CD4-positive, alpha-beta T cell (primary cell): ENCODE measurements at regions not wholly inside any gene's neighbourhood (a gene's known extent, or its start where the extent isn't known, plus 50 kb on each side); places are given as distances from the start of the nearest gene placed in this dataset.

Experiments
- ATAC-seq: fragments of 200-7000 bp; cut with Tn5 transposase; one replicate; pipeline ENCODE4 v1.10.0; 2022; ENCODE audit warnings: mild to moderate bottlenecking; ENCODE audit not compliant: poor library complexity
- CTCF ChIA-PET: fragments of 350-600 bp; sonication (Branson Sonifier 250); formaldehyde crosslinking; loops from one replicate; lab custom pipeline; 2021; ENCODE audit warnings: antibody characterized with exemption, inconsistent platforms; lab: Charles Lee
- POLR2A ChIA-PET: fragments of 350-600 bp; sonication (Branson Sonifier 250); formaldehyde crosslinking; loops from one replicate; lab custom pipeline; 2021; ENCODE audit warnings: antibody characterized with exemption, inconsistent platforms; lab: Charles Lee
- DNase-seq, 14 experiments: peaks; one replicate each; pipeline ENCODE4 v3.0.0-alpha.2; 2013 to 2020; ENCODE audit warnings: mixed read lengths in 2 of 14
- H3K27ac ChIP-seq, 2 donors: one replicate each; pipeline versions ENCODE4 v1.5.1 to v1.7.0; 2013; ENCODE audit warnings: low read length in 2 of 2, low read depth in 1 of 2, mild to moderate bottlenecking in 1 of 2
- H3K27me3 ChIP-seq, 2 experiments: 1 replicate in 1 of 2; 2 replicates in 1 of 2; pipeline versions ENCODE4 v1.6.1 to v1.7.0; 2013; ENCODE audit warnings: low read length in 2 of 2, control low read depth in 1 of 2, mild to moderate bottlenecking in 1 of 2, moderate library complexity in 1 of 2; ENCODE audit not compliant: insufficient read depth in 2 of 2, control insufficient read depth in 1 of 2
- H3K36me3 ChIP-seq: one replicate; pipeline ENCODE4 v1.6.1; 2013; ENCODE audit warnings: low read length, control low read depth; ENCODE audit not compliant: insufficient read depth
- H3K4me1 ChIP-seq: one replicate; pipeline ENCODE4 v1.6.1; 2013; ENCODE audit warnings: low read length, control low read depth; ENCODE audit not compliant: insufficient read depth
- H3K4me3 ChIP-seq: one replicate; pipeline ENCODE4 v1.5.1; 2013; ENCODE audit warnings: mild to moderate bottlenecking, low read length, moderate library complexity
- H3K9me3 ChIP-seq, 2 experiments: 1 replicate in 1 of 2; 2 replicates in 1 of 2; pipeline versions ENCODE4 v1.6.1 to v1.7.0; 2013; ENCODE audit warnings: low read length in 2 of 2, mild to moderate bottlenecking in 2 of 2, control low read depth in 1 of 2, moderate library complexity in 1 of 2; ENCODE audit not compliant: control insufficient read depth in 1 of 2, insufficient read depth in 1 of 2
- H3K27ac Mint-ChIP-seq: one replicate; pipeline ENCODE4 v1.8.0; 2020; ENCODE audit warnings: mixed read lengths
- H3K27me3 Mint-ChIP-seq: one replicate; pipeline ENCODE4 v1.8.0; 2021; ENCODE audit warnings: mixed read lengths
- H3K36me3 Mint-ChIP-seq: one replicate; pipeline ENCODE4 v1.8.0; 2021; ENCODE audit warnings: low read depth, mixed read lengths
- H3K4me1 Mint-ChIP-seq: one replicate; pipeline ENCODE4 v1.8.0; 2021; ENCODE audit warnings: low read depth, mixed read lengths
- H3K4me3 Mint-ChIP-seq: one replicate; pipeline ENCODE4 v1.8.0; 2020; ENCODE audit warnings: mild to moderate bottlenecking, mixed read lengths
- H3K9me3 Mint-ChIP-seq: one replicate; pipeline ENCODE4 v1.8.0; 2020; ENCODE audit warnings: mixed read lengths
- intact Hi-C, 2 experiments: fragments of 100-400 bp; cut with DNase I in 1 of 2; cut with micrococcal nuclease in 1 of 2; formaldehyde crosslinking; loops; one replicate each; pipeline versions ENCODE4 v1.15.1 to v1.9.0; 2023 to 2025; cut with DNase I, micrococcal nuclease
- TF ChIP-seq, protein P1 (sequence below): fragments of 200-600 bp; IDR thresholded peaks from one replicate; pipeline ENCODE4 v1.8.0; 2022; ENCODE audit warnings: antibody characterized with exemption, mild to moderate bottlenecking

DNA sequence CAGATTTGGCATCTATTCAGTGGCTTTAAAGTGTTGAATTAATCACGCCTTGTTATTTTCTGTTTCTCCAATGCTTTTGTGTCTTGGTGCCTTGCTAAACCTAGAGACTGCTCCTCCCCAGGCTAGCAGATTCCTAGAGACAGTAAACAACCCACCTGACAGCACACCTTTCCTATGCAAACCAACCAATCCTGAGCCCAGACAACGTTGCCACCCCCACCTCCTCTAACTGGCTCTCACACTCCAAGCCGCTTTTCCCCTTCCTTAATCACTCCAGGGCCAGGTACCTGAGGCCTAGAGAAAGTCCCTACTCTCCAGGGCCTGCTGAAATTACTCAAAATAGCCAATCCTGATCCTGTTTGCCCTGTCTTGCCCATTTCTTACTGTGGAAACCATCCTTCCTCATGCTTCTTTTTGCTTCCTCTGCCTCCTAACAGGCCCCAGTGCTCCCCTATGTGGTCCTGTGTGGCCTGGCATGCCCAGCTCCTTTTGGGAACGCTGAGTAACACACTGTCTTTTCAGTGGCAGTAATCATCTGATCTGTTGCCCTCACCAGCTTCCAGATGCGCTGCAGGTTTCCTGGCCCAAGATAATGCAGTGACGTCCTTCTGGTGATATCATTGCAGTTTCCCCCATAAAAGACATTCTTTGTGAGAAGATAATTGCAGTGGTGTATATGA lies 53.4 kb downstream of the GAS1 start:
- no peak overlapping the region for H3K4me3 Mint-ChIP-seq
- no peak for DNase-seq
- Histone ChIP-seq H3K4me3 (no peak overlapping the region), H3K27me3 (no peaks in the 10 kb centered on the region), H3K9me3 (no peaks in the 10 kb centered on the region), H3K27ac (no peak overlapping the region), H3K36me3 (no peaks in the 10 kb centered on the region), H3K4me1 (no peaks in the 10 kb centered on the region)
- H3K27me3 Mint-ChIP-seq, result peaks cover 11% of the 10 kb centered on the region
- H3K9me3 Mint-ChIP-seq, result no peaks in the 10 kb centered on the region
- H3K4me1 Mint-ChIP-seq, result no peaks in the 10 kb centered on the region
- POLR2A ChIA-PET, result no interaction called here
- intact Hi-C loops, result no loop called here
- TF ChIP-seq, protein P1, sequence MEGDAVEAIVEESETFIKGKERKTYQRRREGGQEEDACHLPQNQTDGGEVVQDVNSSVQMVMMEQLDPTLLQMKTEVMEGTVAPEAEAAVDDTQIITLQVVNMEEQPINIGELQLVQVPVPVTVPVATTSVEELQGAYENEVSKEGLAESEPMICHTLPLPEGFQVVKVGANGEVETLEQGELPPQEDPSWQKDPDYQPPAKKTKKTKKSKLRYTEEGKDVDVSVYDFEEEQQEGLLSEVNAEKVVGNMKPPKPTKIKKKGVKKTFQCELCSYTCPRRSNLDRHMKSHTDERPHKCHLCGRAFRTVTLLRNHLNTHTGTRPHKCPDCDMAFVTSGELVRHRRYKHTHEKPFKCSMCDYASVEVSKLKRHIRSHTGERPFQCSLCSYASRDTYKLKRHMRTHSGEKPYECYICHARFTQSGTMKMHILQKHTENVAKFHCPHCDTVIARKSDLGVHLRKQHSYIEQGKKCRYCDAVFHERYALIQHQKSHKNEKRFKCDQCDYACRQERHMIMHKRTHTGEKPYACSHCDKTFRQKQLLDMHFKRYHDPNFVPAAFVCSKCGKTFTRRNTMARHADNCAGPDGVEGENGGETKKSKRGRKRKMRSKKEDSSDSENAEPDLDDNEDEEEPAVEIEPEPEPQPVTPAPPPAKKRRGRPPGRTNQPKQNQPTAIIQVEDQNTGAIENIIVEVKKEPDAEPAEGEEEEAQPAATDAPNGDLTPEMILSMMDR, result no peak
- CTCF ChIA-PET, result no interaction called here
- no peak for ATAC-seq
- no peak overlapping the region for H3K27ac Mint-ChIP-seq
- no peaks in the 10 kb centered on the region for H3K36me3 Mint-ChIP-seq

DNA sequence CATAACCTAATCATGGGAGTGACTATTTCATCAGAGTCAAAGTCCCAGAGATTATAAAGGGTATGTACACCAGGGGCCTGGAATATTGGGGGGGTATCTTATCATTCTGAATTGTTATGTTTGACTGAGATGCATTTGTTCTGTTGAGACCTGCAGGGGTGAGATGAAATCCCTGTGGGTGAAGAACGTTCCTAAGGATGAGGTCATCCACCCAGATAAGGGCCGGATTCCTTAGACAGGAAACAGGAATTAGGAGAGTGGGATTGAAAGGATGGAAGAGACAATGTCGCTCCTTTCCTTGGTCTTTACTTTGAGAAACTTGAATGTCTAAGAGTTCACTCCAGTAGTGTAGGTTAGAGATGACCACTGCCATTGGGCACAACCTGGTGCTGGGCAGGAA lies 54.7 kb downstream of the GAS1 start:
- H3K27me3 Mint-ChIP-seq, result peaks cover 17% of the 10 kb centered on the region
- no peaks in the 10 kb centered on the region for H3K27me3 ChIP-seq
- ATAC-seq (no peak), DNase-seq (no peak)
- no peak overlapping the region for H3K27ac ChIP-seq
- CTCF ChIA-PET, result no interaction called here
- no peaks in the 10 kb centered on the region for H3K36me3 ChIP-seq
- no peaks in the 10 kb centered on the region for H3K4me1 ChIP-seq
- H3K4me3 Mint-ChIP-seq, result no peak overlapping the region
- TF ChIP-seq, protein P1, result no peak
- intact Hi-C loops, result no loop called here
- no peak overlapping the region for H3K4me3 ChIP-seq
- H3K27ac Mint-ChIP-seq, result no peak overlapping the region
- H3K9me3 Mint-ChIP-seq, result no peaks in the 10 kb centered on the region
- no peaks in the 10 kb centered on the region for H3K36me3 Mint-ChIP-seq
- POLR2A ChIA-PET, result no interaction called here
- H3K9me3 ChIP-seq, result no peaks in the 10 kb centered on the region
- H3K4me1 Mint-ChIP-seq, result no peaks in the 10 kb centered on the region

DNA sequence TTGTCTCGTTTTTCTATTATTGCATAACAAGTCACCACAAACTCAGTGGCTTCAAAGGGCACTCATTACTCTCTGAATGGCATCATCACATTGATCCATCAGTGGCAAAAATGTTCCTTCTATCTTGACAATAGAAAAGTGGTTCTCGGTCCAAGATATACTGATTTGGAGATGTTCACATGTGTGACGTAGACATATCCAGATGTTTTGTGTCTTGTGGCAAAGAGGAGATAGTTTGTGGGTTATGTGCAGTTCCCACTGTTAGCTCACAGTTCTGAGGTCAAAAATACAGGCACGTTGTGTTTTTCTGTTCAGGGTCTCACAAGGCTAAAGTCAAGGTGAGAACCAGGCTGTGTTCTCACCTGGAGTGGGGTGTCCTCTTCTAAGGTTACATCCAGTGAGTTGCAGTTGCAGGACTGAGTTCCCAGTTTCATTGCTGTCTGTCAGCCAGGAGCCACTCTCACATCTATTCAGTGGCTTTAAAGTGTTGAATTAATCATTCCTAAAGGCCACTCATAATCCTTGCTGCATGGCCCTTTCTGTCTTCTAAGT lies 55.3 kb downstream of the GAS1 start:
- Mint-ChIP-seq H3K27ac (no peak overlapping the region), H3K4me3 (no peak overlapping the region), H3K36me3 (no peaks in the 10 kb centered on the region), H3K4me1 (no peaks in the 10 kb centered on the region), H3K27me3 (peaks cover 21% of the 10 kb centered on the region), H3K9me3 (no peaks in the 10 kb centered on the region)
- Histone ChIP-seq H3K36me3 (no peaks in the 10 kb centered on the region), H3K4me3 (no peak overlapping the region), H3K9me3 (no peaks in the 10 kb centered on the region), H3K4me1 (no peaks in the 10 kb centered on the region), H3K27ac (no peak overlapping the region), H3K27me3 (no peaks in the 10 kb centered on the region)
- ATAC-seq (no peak), DNase-seq (no peak)
- CTCF ChIA-PET, result no interaction called here
- intact Hi-C loops, result no loop called here
- TF ChIP-seq, protein P1, result no peak
- POLR2A ChIA-PET, result no interaction called here
